ENCODE measurements at regions not wholly inside any gene's neighbourhood (a gene's known extent, or its start where the extent isn't known, plus 50 kb on each side); places are given as distances from the start of the nearest gene placed in this dataset.

DNA sequence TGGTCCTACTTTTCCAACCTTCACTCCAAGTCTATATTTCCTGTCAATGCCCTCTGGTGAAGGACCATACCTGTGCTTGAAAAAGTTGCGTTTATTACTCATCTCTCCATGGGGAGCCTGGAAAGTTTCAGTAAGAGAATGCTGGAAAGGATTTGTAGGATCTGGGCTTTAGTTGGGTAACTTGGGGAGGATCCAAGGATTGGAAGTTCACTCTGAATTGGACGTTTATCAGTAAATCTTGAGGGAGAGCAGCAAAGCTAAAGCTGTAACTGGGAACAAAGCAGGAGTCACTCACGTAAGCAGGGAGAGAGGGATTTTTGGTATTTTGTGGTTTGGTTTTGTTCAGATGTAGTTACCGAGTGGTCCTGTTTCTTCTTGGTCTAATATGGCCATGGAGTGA is 51.4 kb upstream of the NPVF start:
- no peak for DNase-seq (ENCODE audit: insufficient read length, low spot score)
- TF ChIP-seq POLR2AphosphoS5 (IDR thresholded peaks at IDR 0.05; ENCODE audit: low read depth, low read length) (no peak), TAF1 (IDR thresholded peaks at IDR 0.05; ENCODE audit: low read depth, low read length) (no peak), PAX5 (IDR thresholded peaks at IDR 0.05; ENCODE audit: insufficient read depth, low read length, severe bottlenecking) (no peak), POLR2A (IDR thresholded peaks at IDR 0.05; ENCODE audit: low read depth, low read length) (no peak), SPI1 (IDR thresholded peaks at IDR 0.05; ENCODE audit: low read depth, low read length) (no peak), POU2F2 (IDR thresholded peaks at IDR 0.05; ENCODE audit: low read depth, low read length) (no peak)
- no peak for FAIRE-seq

- DNase-seq (ENCODE audit: insufficient read length, low spot score): no peak
- no peak for FAIRE-seq
- TF ChIP-seq PAX5 (IDR thresholded peaks at IDR 0.05; ENCODE audit: insufficient read depth, low read length, severe bottlenecking) (no peak), SPI1 (IDR thresholded peaks at IDR 0.05; ENCODE audit: low read depth, low read length) (peak; percentile 50)
Observed at GRCh38 chr7:25280181-25280580, 51.9 kb upstream of the NPVF start.

DNA sequence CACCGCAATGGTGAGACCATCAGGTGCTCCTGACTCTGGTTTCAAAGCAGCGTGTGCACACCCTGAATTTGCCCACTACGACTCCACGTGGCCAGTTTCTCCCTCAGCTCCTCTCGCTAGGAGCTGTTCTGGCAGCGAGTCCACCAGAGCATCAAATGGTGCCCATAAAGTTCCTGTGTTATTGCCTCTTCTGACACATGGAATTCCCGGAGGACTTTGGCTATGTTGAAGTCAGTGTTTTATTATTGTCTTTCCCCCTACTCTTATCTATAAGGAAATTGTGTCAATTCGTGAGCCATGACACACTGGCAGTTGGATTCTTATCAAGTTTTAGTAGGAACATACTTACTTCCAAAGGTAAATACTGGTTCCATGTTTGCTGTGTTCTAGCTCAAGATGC is 53.9 kb upstream of the NPVF start:
- DNase-seq (ENCODE audit: insufficient read length, low spot score): no peak
- TF ChIP-seq PAX5 (IDR thresholded peaks at IDR 0.05; ENCODE audit: insufficient read depth, low read length, severe bottlenecking): no peak
- no peak for TF ChIP-seq SPI1 (IDR thresholded peaks at IDR 0.05; ENCODE audit: low read depth, low read length)
- no peak for TF ChIP-seq POLR2A (IDR thresholded peaks at IDR 0.05; ENCODE audit: low read depth, low read length)
- no peak for TF ChIP-seq TAF1 (IDR thresholded peaks at IDR 0.05; ENCODE audit: low read depth, low read length)
- no peak for TF ChIP-seq POLR2AphosphoS5 (IDR thresholded peaks at IDR 0.05; ENCODE audit: low read depth, low read length)
- no peak for TF ChIP-seq POU2F2 (IDR thresholded peaks at IDR 0.05; ENCODE audit: low read depth, low read length)

DNA sequence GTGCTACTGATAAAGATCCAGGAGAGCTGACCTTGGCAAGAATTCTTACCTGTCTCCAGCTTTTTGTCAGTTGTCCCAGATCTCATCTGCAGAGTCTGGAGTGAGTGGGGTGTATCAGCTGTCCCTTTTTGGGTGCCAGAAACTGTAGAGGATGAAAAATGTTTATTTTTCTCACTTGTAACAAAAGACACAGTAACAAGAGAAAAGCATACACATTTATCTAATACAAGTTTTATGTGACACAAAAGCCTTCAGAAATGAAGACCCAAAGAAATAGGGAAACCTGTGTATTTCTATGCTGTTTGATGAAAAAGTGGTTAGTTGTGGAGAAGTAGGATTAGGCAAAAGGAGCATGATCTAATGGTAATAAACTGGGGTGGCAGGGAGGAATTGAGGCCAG is 58.5 kb upstream of the NPVF start:
- TF ChIP-seq POU2F2 (IDR thresholded peaks at IDR 0.05; ENCODE audit: low read depth, low read length) (no peak), POLR2AphosphoS5 (IDR thresholded peaks at IDR 0.05; ENCODE audit: low read depth, low read length) (no peak), TAF1 (IDR thresholded peaks at IDR 0.05; ENCODE audit: low read depth, low read length) (no peak), POLR2A (IDR thresholded peaks at IDR 0.05; ENCODE audit: low read depth, low read length) (no peak), SPI1 (IDR thresholded peaks at IDR 0.05; ENCODE audit: low read depth, low read length) (no peak), PAX5 (IDR thresholded peaks at IDR 0.05; ENCODE audit: insufficient read depth, low read length, severe bottlenecking) (no peak)
- FAIRE-seq: no peak
- no peak for DNase-seq (ENCODE audit: insufficient read length, low spot score)

More for the DNA sequence above, 53.9 kb upstream of the NPVF start:
- no peak for FAIRE-seq

DNA sequence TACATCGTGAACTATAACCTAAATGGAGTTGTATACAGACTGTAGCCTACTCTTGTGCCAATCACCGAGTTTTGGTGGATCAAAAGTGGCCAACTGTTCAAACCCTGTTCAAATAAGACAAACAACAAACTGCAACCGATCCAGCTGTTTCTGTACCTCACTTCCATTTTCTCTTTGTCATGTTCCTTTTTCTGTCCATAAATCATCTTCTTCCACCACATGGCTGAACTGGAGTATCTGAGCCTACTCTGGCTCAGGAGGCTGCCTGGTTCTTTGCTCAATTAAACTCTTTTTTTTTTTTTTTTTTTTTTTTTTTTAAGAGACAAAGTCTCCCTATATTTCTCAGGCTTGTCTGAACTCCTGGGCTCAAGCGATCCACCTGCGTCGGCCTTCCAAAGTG is 59.0 kb upstream of the NPVF start:
- TF ChIP-seq TAF1 (IDR thresholded peaks at IDR 0.05; ENCODE audit: low read depth, low read length) (no peak), POLR2A (IDR thresholded peaks at IDR 0.05; ENCODE audit: low read depth, low read length) (no peak), POLR2AphosphoS5 (IDR thresholded peaks at IDR 0.05; ENCODE audit: low read depth, low read length) (no peak), POU2F2 (IDR thresholded peaks at IDR 0.05; ENCODE audit: low read depth, low read length) (no peak), SPI1 (IDR thresholded peaks at IDR 0.05; ENCODE audit: low read depth, low read length) (no peak), PAX5 (IDR thresholded peaks at IDR 0.05; ENCODE audit: insufficient read depth, low read length, severe bottlenecking) (no peak)
- FAIRE-seq (no peak), DNase-seq (ENCODE audit: insufficient read length, low spot score) (no peak)

GRCh38 chr7:25288556-25289307 is 60.4 kb upstream of the NPVF start:
- DNase-seq (ENCODE audit: insufficient read length, low spot score) (no peak), FAIRE-seq (no peak)
- TF ChIP-seq PAX5 (IDR thresholded peaks at IDR 0.05; ENCODE audit: insufficient read depth, low read length, severe bottlenecking): no peak
- no peak for TF ChIP-seq POLR2AphosphoS5 (IDR thresholded peaks at IDR 0.05; ENCODE audit: low read depth, low read length)
- TF ChIP-seq TAF1 (IDR thresholded peaks at IDR 0.05; ENCODE audit: low read depth, low read length): no peak
- TF ChIP-seq POU2F2 (IDR thresholded peaks at IDR 0.05; ENCODE audit: low read depth, low read length): no peak
- TF ChIP-seq POLR2A (IDR thresholded peaks at IDR 0.05; ENCODE audit: low read depth, low read length): no peak
- TF ChIP-seq SPI1 (IDR thresholded peaks at IDR 0.05; ENCODE audit: low read depth, low read length): no peak

DNA sequence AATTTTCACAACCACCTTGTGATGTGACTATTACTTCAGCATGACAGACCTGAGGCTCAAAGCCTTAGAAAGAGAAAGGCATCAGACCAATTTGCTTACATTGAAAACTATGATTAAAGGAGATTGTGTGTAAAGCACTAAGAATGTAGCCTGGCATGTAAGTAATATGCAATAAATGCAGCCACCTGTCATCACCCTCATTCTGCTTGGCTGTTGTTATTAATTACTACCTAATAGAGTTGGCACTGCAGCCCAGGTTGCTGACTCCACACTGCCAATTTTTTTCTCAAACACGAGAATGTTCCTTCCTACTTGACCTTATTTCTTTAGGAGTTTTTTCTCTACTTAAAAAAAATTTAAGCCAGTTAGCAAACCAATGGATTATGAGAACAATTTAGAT is 61.2 kb upstream of the NPVF start:
- DNase-seq (ENCODE audit: insufficient read length, low spot score): no peak
- no peak for FAIRE-seq
- TF ChIP-seq TAF1 (IDR thresholded peaks at IDR 0.05; ENCODE audit: low read depth, low read length) (no peak), POLR2A (IDR thresholded peaks at IDR 0.05; ENCODE audit: low read depth, low read length) (no peak), PAX5 (IDR thresholded peaks at IDR 0.05; ENCODE audit: insufficient read depth, low read length, severe bottlenecking) (no peak), POU2F2 (IDR thresholded peaks at IDR 0.05; ENCODE audit: low read depth, low read length) (no peak), POLR2AphosphoS5 (IDR thresholded peaks at IDR 0.05; ENCODE audit: low read depth, low read length) (no peak), SPI1 (IDR thresholded peaks at IDR 0.05; ENCODE audit: low read depth, low read length) (no peak)

DNA sequence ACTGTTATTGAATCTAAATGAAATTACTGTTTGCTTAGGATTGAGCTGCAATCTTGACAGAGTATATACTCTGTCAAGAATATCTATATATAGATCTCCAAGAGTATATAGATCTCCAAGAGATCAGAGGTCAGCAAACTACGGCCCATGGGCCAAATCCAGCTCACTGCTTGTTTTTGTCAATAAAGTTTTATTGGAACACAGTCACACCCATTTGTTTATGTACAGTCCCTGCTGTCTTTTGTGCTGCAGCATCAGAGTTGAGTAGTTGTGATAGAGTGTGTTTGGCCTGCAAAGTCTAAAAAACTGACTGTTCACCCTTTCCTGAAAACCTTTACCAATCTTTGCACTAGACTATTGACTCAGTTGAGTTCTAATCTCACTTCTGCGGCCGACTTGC is 66.3 kb upstream of the NPVF start:
- TF ChIP-seq TAF1 (IDR thresholded peaks at IDR 0.05; ENCODE audit: low read depth, low read length) (no peak), PAX5 (IDR thresholded peaks at IDR 0.05; ENCODE audit: insufficient read depth, low read length, severe bottlenecking) (no peak), POU2F2 (IDR thresholded peaks at IDR 0.05; ENCODE audit: low read depth, low read length) (no peak)
- FAIRE-seq (no peak), DNase-seq (ENCODE audit: insufficient read length, low spot score) (no peak)

GRCh38 chr7:25295387-25295786 is 67.1 kb upstream of the NPVF start:
- FAIRE-seq (no peak), DNase-seq (ENCODE audit: insufficient read length, low spot score) (no peak)
- no peak for TF ChIP-seq POLR2AphosphoS5 (IDR thresholded peaks at IDR 0.05; ENCODE audit: low read depth, low read length)
- TF ChIP-seq SPI1 (IDR thresholded peaks at IDR 0.05; ENCODE audit: low read depth, low read length): no peak
- TF ChIP-seq POU2F2 (IDR thresholded peaks at IDR 0.05; ENCODE audit: low read depth, low read length): no peak
- no peak for TF ChIP-seq PAX5 (IDR thresholded peaks at IDR 0.05; ENCODE audit: insufficient read depth, low read length, severe bottlenecking)
- TF ChIP-seq TAF1 (IDR thresholded peaks at IDR 0.05; ENCODE audit: low read depth, low read length): no peak
- no peak for TF ChIP-seq POLR2A (IDR thresholded peaks at IDR 0.05; ENCODE audit: low read depth, low read length)

- DNase-seq (ENCODE audit: insufficient read length, low spot score) (no peak), FAIRE-seq (no peak)
- no peak for TF ChIP-seq POLR2AphosphoS5 (IDR thresholded peaks at IDR 0.05; ENCODE audit: low read depth, low read length)
- no peak for TF ChIP-seq POLR2A (IDR thresholded peaks at IDR 0.05; ENCODE audit: low read depth, low read length)
- TF ChIP-seq POU2F2 (IDR thresholded peaks at IDR 0.05; ENCODE audit: low read depth, low read length): no peak
- TF ChIP-seq PAX5 (IDR thresholded peaks at IDR 0.05; ENCODE audit: insufficient read depth, low read length, severe bottlenecking): no peak
- no peak for TF ChIP-seq TAF1 (IDR thresholded peaks at IDR 0.05; ENCODE audit: low read depth, low read length)
- TF ChIP-seq SPI1 (IDR thresholded peaks at IDR 0.05; ENCODE audit: low read depth, low read length): no peak
Observed at GRCh38 chr7:25296086-25296485, 67.8 kb upstream of the NPVF start.
